Type B pancreatic cell (in vitro differentiated cells): ENCODE measurements at regions not wholly inside any gene's neighbourhood (a gene's known extent, or its start where the extent isn't known, plus 50 kb on each side); places are given as distances from the start of the nearest gene placed in this dataset.

ENCODE experiments used
- DNase-seq: peaks from one replicate; pipeline ENCODE4 v3.0.0; 2021; ENCODE audit warnings: mixed read lengths; ENCODE audit not compliant: unreplicated experiment; ENCODE audit errors: extremely low spot score
- H3K27ac Mint-ChIP-seq: 2 replicates; pipeline ENCODE4 v1.8.0; 2021; ENCODE audit warnings: mild to moderate bottlenecking, mixed read lengths
- H3K27me3 Mint-ChIP-seq: 2 replicates; pipeline ENCODE4 v1.8.0; 2021; ENCODE audit warnings: mixed read lengths
- H3K36me3 Mint-ChIP-seq: 2 replicates; pipeline ENCODE4 v1.8.0; 2021; ENCODE audit warnings: mixed read lengths
- H3K4me1 Mint-ChIP-seq: one replicate; pipeline ENCODE4 v1.8.0; 2021; ENCODE audit warnings: mixed read lengths; ENCODE audit not compliant: unreplicated experiment
- H3K4me3 Mint-ChIP-seq: 2 replicates; pipeline ENCODE4 v1.8.0; 2021; ENCODE audit warnings: mild to moderate bottlenecking, mixed read lengths
- H3K9me3 Mint-ChIP-seq: 2 replicates; pipeline ENCODE4 v1.8.0; 2021; ENCODE audit warnings: mixed read lengths
- CTCF ChIP-seq: fragments of 200-600 bp; sonication (generic); conservative IDR thresholded peaks from 2 replicates; pipeline ENCODE4 v1.5.0; 2021; ENCODE audit warnings: antibody characterized with exemption, mild to moderate bottlenecking

DNA sequence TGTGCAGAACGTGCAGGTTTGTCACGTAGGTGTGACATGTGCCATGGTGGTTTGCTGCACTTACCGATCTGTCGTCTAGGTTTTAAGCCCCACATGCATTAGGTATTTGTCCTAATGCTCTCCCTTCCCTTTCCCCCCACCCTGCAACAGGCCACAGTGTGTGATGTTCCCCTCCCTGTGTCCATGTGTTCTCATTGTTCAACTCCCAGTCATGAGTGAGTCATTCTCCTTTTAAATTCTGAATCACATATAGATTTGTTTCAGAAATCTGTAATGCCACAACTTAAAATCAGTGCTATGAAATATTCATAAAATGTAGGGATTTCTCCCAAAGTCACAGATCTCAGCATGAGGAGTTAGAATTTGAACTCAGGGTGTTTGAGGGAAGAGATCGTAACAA is 552.5 kb upstream of the MBL2 start:
- Mint-ChIP-seq H3K4me1 (no peaks in the 10 kb centered on the region), H3K36me3 (no peaks in the 10 kb centered on the region), H3K27ac (no peak overlapping the region), H3K27me3 (no peaks in the 10 kb centered on the region), H3K9me3 (no peaks in the 10 kb centered on the region), H3K4me3 (no peak overlapping the region)
- no peak for TF ChIP-seq CTCF
- no peak for DNase-seq

GRCh38 chr10:53315709-53316108 is 543.1 kb upstream of the MBL2 start:
- DNase-seq, result no peak
- no peak overlapping the region for H3K27ac Mint-ChIP-seq
- no peaks in the 10 kb centered on the region for H3K36me3 Mint-ChIP-seq
- H3K4me3 Mint-ChIP-seq, result no peak overlapping the region
- H3K9me3 Mint-ChIP-seq, result no peaks in the 10 kb centered on the region
- peak; percentile 29 for TF ChIP-seq CTCF
- H3K27me3 Mint-ChIP-seq, result no peaks in the 10 kb centered on the region
- H3K4me1 Mint-ChIP-seq, result peaks cover 5% of the 10 kb centered on the region

GRCh38 chr10:53314876-53315275 is 542.3 kb upstream of the MBL2 start:
- Mint-ChIP-seq H3K27ac (no peak overlapping the region), H3K4me1 (peaks cover 5% of the 10 kb centered on the region), H3K36me3 (no peaks in the 10 kb centered on the region), H3K27me3 (no peaks in the 10 kb centered on the region), H3K4me3 (no peak overlapping the region), H3K9me3 (no peaks in the 10 kb centered on the region)
- no peak for TF ChIP-seq CTCF
- no peak for DNase-seq

- DNase-seq, result no peak
- H3K27me3 Mint-ChIP-seq, result no peaks in the 10 kb centered on the region
- TF ChIP-seq CTCF, result no peak
- H3K4me1 Mint-ChIP-seq, result no peaks in the 10 kb centered on the region
- H3K36me3 Mint-ChIP-seq, result no peaks in the 10 kb centered on the region
- H3K4me3 Mint-ChIP-seq, result no peak overlapping the region
- no peak overlapping the region for H3K27ac Mint-ChIP-seq
- H3K9me3 Mint-ChIP-seq, result peaks cover under 1% of the 10 kb centered on the region
Measured at GRCh38 chr10:53298443-53298842, 525.9 kb upstream of the MBL2 start.

DNA sequence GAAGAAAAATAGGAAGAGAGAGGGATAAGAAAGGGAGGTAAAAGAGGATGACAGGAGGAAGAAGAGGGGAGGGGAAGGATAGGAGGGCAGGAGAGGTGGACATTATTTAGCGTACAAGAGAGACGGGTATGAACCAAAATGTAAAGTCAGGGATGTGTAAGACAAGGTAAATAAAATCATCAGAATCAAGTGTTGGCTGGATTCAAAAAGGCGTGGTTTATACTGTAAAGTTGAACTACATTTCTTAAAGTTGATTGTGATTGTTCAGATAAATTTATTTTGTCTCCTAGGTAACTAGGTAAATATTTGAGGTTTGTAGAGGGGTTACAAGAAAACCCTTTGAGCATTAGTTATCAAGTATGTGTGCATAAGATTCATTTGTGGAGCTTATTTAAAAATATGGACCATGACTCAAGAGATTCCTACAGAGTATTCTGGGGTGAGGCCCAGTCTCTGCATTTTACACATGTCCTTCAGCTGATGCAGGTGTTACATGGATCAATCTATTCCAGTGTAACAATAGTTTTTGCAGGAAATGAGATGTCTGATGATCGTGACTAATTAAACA is 512.1 kb upstream of the MBL2 start:
- Mint-ChIP-seq H3K4me1 (no peaks in the 10 kb centered on the region), H3K9me3 (no peaks in the 10 kb centered on the region), H3K27ac (no peak overlapping the region), H3K36me3 (no peaks in the 10 kb centered on the region), H3K4me3 (no peak overlapping the region), H3K27me3 (no peaks in the 10 kb centered on the region)
- DNase-seq, result no peak
- no peak for TF ChIP-seq CTCF

DNA sequence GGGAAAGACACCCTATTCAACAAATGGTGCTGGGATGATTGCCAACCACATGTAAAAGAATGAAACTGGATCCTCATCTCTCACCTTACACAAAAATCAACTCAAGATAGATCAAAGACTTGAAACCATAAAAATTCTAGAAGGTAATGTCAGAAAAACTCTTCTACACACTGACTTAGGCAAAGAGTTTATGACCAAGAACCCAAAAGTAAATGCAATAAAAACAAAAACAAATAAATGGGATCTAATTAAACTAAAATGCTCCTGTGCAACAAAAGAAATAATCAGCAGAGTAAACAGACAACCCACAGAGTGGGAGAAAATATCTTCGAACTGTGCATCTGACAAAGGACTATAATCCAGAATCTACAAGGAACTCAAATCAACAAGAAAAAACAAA is 504.2 kb upstream of the MBL2 start:
- H3K36me3 Mint-ChIP-seq, result no peaks in the 10 kb centered on the region
- no peak overlapping the region for H3K27ac Mint-ChIP-seq
- no peaks in the 10 kb centered on the region for H3K4me1 Mint-ChIP-seq
- H3K27me3 Mint-ChIP-seq, result no peaks in the 10 kb centered on the region
- H3K9me3 Mint-ChIP-seq, result no peaks in the 10 kb centered on the region
- DNase-seq, result no peak
- TF ChIP-seq CTCF, result no peak
- no peak overlapping the region for H3K4me3 Mint-ChIP-seq
